Forelimb muscle (tissue), 1 donor: ENCODE measurements at regions not wholly inside any gene's neighbourhood (a gene's known extent, or its start where the extent isn't known, plus 50 kb on each side); places are given as distances from the start of the nearest gene placed in this dataset.

Source experiments
- DNase-seq: peaks from one replicate; pipeline ENCODE4 v3.0.0-alpha.2; 2013; ENCODE audit warnings: low read depth

- DNase-seq: no peak
These were observed 89.0 kb upstream of the PTPRR start for GRCh38 chr12:71009430-71010142.

- no peak for DNase-seq
These were observed 88.1 kb upstream of the PTPRR start for GRCh38 chr12:71008616-71009015.

GRCh38 chr12:71007781-71008404 lies 87.4 kb upstream of the PTPRR start:
- DNase-seq: no peak

- no peak for DNase-seq
These were observed 86.5 kb upstream of the PTPRR start for GRCh38 chr12:71007020-71007419.

- DNase-seq: no peak
These were observed 84.6 kb upstream of the PTPRR start for GRCh38 chr12:71005166-71005565.

GRCh38 chr12:71004578-71004977 lies 84.0 kb upstream of the PTPRR start:
- no peak for DNase-seq

GRCh38 chr12:71000748-71001147 lies 80.2 kb upstream of the PTPRR start:
- no peak for DNase-seq

- no peak for DNase-seq
These were observed 79.7 kb upstream of the PTPRR start for GRCh38 chr12:71000255-71000654.

- DNase-seq: peak; percentile 71
These were observed 73.8 kb upstream of the PTPRR start for GRCh38 chr12:70994217-70994788.

- DNase-seq: no peak
These were observed 68.7 kb upstream of the PTPRR start for GRCh38 chr12:70989232-70989631.

GRCh38 chr12:70985850-70986249 lies 65.3 kb upstream of the PTPRR start:
- DNase-seq: no peak

GRCh38 chr12:70983692-70984091 lies 63.2 kb upstream of the PTPRR start:
- no peak for DNase-seq

GRCh38 chr12:70982991-70983390 lies 62.5 kb upstream of the PTPRR start:
- DNase-seq: no peak

- no peak for DNase-seq
These were observed 61.7 kb upstream of the PTPRR start for GRCh38 chr12:70982286-70982685.

- no peak for DNase-seq
These were observed 50.7 kb upstream of the PTPRR start for GRCh38 chr12:70971001-70971794.
